ENCODE measurements at regions not wholly inside any gene's neighbourhood (a gene's known extent, or its start where the extent isn't known, plus 50 kb on each side); places are given as distances from the start of the nearest gene placed in this dataset.

DNA sequence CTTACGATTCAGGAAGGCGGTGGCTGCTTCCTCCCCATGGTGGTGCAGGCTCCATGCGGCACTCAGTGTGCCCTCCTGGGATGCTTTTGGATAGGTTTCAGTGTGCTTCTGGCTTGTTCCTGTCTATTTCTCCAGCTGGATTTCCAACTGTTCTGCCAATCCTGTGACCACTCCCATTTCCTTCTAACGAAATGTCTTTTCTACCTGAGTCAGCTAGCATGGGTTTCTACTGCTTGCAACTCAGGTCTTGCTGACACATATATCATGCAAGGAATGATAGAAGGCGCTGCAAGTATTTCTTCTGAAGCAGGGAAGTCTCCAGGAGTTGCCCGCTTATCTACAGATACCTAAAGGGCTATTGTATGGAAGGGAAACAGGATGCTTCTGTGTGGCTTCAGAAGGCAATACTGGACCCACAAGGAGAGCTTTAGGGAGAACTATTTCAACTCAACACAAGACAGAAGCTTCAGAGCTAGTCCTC is 244.4 kb downstream of the OPA1 start:
- intact Hi-C loops (cut with DNase I): no loop called here
- Histone ChIP-seq H3K4me1 (replicated peaks in 1 of 2) (no peaks in the 10 kb centered on the region), H3K36me3 (replicated peaks in 1 of 2) (no peaks in the 10 kb centered on the region), H3K27me3 (no peaks in the 10 kb centered on the region), H3K4me3 (no peak overlapping the region), H3K27ac (no peak overlapping the region), H3K9me3 (replicated peaks in 1 of 3) (no peaks in the 10 kb centered on the region)
- 88 to 95% (median 90%) methylated on average over 6 of the region's 6 CpGs for WGBS, 4 donors
- TF ChIP-seq, protein P1, sequence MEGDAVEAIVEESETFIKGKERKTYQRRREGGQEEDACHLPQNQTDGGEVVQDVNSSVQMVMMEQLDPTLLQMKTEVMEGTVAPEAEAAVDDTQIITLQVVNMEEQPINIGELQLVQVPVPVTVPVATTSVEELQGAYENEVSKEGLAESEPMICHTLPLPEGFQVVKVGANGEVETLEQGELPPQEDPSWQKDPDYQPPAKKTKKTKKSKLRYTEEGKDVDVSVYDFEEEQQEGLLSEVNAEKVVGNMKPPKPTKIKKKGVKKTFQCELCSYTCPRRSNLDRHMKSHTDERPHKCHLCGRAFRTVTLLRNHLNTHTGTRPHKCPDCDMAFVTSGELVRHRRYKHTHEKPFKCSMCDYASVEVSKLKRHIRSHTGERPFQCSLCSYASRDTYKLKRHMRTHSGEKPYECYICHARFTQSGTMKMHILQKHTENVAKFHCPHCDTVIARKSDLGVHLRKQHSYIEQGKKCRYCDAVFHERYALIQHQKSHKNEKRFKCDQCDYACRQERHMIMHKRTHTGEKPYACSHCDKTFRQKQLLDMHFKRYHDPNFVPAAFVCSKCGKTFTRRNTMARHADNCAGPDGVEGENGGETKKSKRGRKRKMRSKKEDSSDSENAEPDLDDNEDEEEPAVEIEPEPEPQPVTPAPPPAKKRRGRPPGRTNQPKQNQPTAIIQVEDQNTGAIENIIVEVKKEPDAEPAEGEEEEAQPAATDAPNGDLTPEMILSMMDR (IDR thresholded peaks at IDR 0.05): no peak
- no peak for TF ChIP-seq POLR2A (IDR thresholded peaks at IDR 0.05)
- peak in 1 of 7 donors; percentile 0 for DNase-seq

DNA sequence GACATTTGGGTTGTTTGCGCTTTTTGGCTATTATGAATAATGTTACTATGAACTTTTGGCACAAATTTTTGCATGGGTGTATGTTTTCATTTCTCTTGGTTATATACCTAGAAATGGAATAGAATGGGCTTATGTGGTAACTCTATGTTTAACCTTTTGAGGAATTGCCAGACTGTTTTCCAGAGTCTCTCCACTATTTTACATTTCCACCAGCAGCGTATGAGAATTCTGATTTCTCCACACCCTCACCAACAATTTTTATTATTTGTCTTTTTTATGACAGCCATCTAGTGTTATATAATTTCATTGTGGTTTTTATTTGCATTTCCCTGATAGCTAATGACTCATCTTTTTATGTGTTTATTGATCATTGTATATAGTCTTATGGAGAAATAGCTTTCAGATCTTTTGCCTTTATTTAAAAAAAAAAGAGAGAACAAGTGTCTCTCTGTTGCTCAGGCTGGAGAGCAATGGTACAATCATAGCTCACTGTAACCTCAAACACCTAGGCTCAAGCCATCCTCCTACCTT is 247.2 kb downstream of the OPA1 start:
- intact Hi-C loops (cut with DNase I): no loop called here
- H3K27me3 ChIP-seq: no peaks in the 10 kb centered on the region
- DNase-seq: no peak
- no peak overlapping the region for H3K27ac ChIP-seq
- no peaks in the 10 kb centered on the region for H3K36me3 ChIP-seq (replicated peaks in 1 of 2)
- WGBS, 4 donors: 92 to 97% (median 94%) methylated on average over 2 of the region's 2 CpGs
- H3K4me3 ChIP-seq: no peak overlapping the region
- H3K4me1 ChIP-seq (replicated peaks in 1 of 2): no peaks in the 10 kb centered on the region
- TF ChIP-seq, protein P1 (IDR thresholded peaks at IDR 0.05): no peak
- no peak for TF ChIP-seq POLR2A (IDR thresholded peaks at IDR 0.05)
- H3K9me3 ChIP-seq (replicated peaks in 1 of 3): no peaks in the 10 kb centered on the region

DNA sequence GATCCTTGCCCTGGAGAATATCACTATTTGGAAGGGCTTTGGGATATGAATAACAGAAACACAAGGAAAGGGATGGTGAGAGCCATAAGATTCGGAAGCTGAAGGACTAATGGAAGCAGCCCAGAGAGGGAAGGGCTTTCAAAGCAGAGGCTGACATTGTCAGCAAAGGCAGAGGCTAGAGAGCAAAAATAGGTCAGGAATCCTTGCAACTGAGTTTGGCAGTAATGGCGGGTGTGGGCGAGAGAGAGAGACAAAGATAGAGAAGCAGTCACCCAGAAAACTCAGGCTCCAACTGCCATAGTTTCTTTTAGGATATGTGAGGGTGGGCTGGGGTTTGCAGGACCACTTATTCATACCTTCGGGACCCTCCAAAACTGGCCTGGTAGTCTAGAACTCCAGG is 248.6 kb downstream of the OPA1 start:
- no peak for DNase-seq
- no peaks in the 10 kb centered on the region for H3K36me3 ChIP-seq (replicated peaks in 1 of 2)
- TF ChIP-seq, protein P1 (IDR thresholded peaks at IDR 0.05): no peak
- TF ChIP-seq POLR2A (IDR thresholded peaks at IDR 0.05): no peak
- no peaks in the 10 kb centered on the region for H3K9me3 ChIP-seq (replicated peaks in 1 of 3)
- no peaks in the 10 kb centered on the region for H3K4me1 ChIP-seq (replicated peaks in 1 of 2)
- intact Hi-C loops (cut with DNase I): no loop called here
- H3K27ac ChIP-seq: no peak overlapping the region
- no peaks in the 10 kb centered on the region for H3K27me3 ChIP-seq
- no peak overlapping the region for H3K4me3 ChIP-seq
- WGBS, 4 donors: 82 to 85% (median 84%) methylated on average over 4 of the region's 4 CpGs

DNA sequence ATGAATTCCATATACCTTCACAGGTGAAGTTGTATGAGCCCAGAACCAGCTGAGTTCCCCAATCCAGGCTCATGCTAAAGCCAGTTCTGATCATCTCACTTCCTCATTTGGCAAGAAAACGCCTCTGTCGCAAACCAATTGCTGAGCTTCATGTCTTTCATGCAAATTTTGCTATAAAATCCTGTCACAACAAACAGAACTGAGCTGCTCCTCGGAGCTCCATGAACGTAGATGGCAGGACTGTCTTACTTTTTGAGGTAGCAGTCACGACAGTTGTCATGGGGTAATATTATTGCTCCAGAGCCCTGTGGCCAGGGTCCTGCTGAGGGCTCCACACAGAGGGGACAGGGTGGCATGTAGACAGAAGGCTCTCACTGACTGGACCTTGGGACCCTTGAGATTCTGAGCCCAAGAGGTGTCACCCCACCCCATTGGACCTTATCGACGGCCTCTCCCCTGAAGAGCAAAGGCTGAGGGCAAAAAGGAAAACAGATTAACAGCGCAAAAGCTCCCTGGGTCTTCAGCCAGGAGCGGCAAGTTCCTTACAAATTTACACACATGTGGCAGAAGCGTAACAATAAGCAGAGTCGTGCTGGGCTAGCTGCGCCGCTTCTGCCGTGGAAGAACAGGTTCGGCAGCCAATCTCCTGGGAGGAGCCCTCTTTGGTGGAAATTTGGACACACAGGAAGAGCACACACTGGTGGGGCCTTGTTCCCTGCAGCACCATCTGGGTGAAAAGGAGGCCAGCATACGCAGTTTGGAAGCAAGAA is 249.2 kb downstream of the OPA1 start:
- 76 to 82% (median 80%) methylated on average over 13 to 16 of the region's 16 CpGs for WGBS, 4 donors
- H3K4me1 ChIP-seq (replicated peaks in 1 of 2): no peaks in the 10 kb centered on the region
- H3K36me3 ChIP-seq (replicated peaks in 1 of 2): no peaks in the 10 kb centered on the region
- TF ChIP-seq POLR2A (IDR thresholded peaks at IDR 0.05): no peak
- TF ChIP-seq, protein P1 (IDR thresholded peaks at IDR 0.05): no peak
- no peak overlapping the region for H3K4me3 ChIP-seq
- no peak overlapping the region for H3K27ac ChIP-seq
- DNase-seq: peak in 2 of 7 donors; percentile 41 to 58
- H3K9me3 ChIP-seq (replicated peaks in 1 of 3): no peaks in the 10 kb centered on the region
- intact Hi-C loops (cut with DNase I): no loop called here
- no peaks in the 10 kb centered on the region for H3K27me3 ChIP-seq

Measured in adrenal gland (tissue), 9 donors.